ENCODE measurements at regions not wholly inside any gene's neighbourhood (a gene's known extent, or its start where the extent isn't known, plus 50 kb on each side); places are given as distances from the start of the nearest gene placed in this dataset.

GRCh38 chr6:165906736-165907135, 243.7 kb upstream of the PDE10A start:
- H3K4me3 ChIP-seq (ENCODE audit: low read length): no peak overlapping the region
- H3K27me3 ChIP-seq (ENCODE audit: control insufficient read depth, insufficient read depth, low read length): no peaks in the 10 kb centered on the region
- no peak overlapping the region for H3K9ac ChIP-seq (ENCODE audit: low read length)
- no peaks in the 10 kb centered on the region for H3K4me1 ChIP-seq (ENCODE audit: control insufficient read depth, insufficient read depth, low read length)
- H3K36me3 ChIP-seq (ENCODE audit: control insufficient read depth, insufficient read depth, low read length): no peaks in the 10 kb centered on the region
- no peaks in the 10 kb centered on the region for H3K9me3 ChIP-seq (ENCODE audit: control insufficient read depth, low read length)

GRCh38 chr6:165905744-165906143, 242.7 kb upstream of the PDE10A start:
- no peak overlapping the region for H3K4me3 ChIP-seq (ENCODE audit: low read length)
- no peaks in the 10 kb centered on the region for H3K4me1 ChIP-seq (ENCODE audit: control insufficient read depth, insufficient read depth, low read length)
- no peaks in the 10 kb centered on the region for H3K27me3 ChIP-seq (ENCODE audit: control insufficient read depth, insufficient read depth, low read length)
- H3K9ac ChIP-seq (ENCODE audit: low read length): no peak overlapping the region
- H3K36me3 ChIP-seq (ENCODE audit: control insufficient read depth, insufficient read depth, low read length): no peaks in the 10 kb centered on the region
- no peaks in the 10 kb centered on the region for H3K9me3 ChIP-seq (ENCODE audit: control insufficient read depth, low read length)

- no peaks in the 10 kb centered on the region for H3K9me3 ChIP-seq (ENCODE audit: control insufficient read depth, low read length)
These were observed 237.9 kb upstream of the PDE10A start for GRCh38 chr6:165900970-165901369.

GRCh38 chr6:165899611-165900010, 236.6 kb upstream of the PDE10A start:
- Histone ChIP-seq H3K27me3 (ENCODE audit: control insufficient read depth, insufficient read depth, low read length) (no peaks in the 10 kb centered on the region), H3K36me3 (ENCODE audit: control insufficient read depth, insufficient read depth, low read length) (no peaks in the 10 kb centered on the region), H3K9me3 (ENCODE audit: control insufficient read depth, low read length) (no peaks in the 10 kb centered on the region), H3K9ac (ENCODE audit: low read length) (no peak overlapping the region), H3K4me1 (ENCODE audit: control insufficient read depth, insufficient read depth, low read length) (no peaks in the 10 kb centered on the region), H3K4me3 (ENCODE audit: low read length) (no peak overlapping the region)

More at GRCh38 chr6:165900970-165901369, 237.9 kb upstream of the PDE10A start:
- Histone ChIP-seq H3K4me3 (ENCODE audit: low read length) (no peak overlapping the region), H3K36me3 (ENCODE audit: control insufficient read depth, insufficient read depth, low read length) (no peaks in the 10 kb centered on the region), H3K27me3 (ENCODE audit: control insufficient read depth, insufficient read depth, low read length) (no peaks in the 10 kb centered on the region), H3K4me1 (ENCODE audit: control insufficient read depth, insufficient read depth, low read length) (no peaks in the 10 kb centered on the region), H3K9ac (ENCODE audit: low read length) (no peak overlapping the region)

GRCh38 chr6:165895421-165896165, 232.6 kb upstream of the PDE10A start:
- H3K4me1 ChIP-seq (ENCODE audit: control insufficient read depth, insufficient read depth, low read length): no peaks in the 10 kb centered on the region
- H3K4me3 ChIP-seq (ENCODE audit: low read length): no peak overlapping the region
- no peaks in the 10 kb centered on the region for H3K9me3 ChIP-seq (ENCODE audit: control insufficient read depth, low read length)
- no peaks in the 10 kb centered on the region for H3K36me3 ChIP-seq (ENCODE audit: control insufficient read depth, insufficient read depth, low read length)
- peaks cover 3% of the 10 kb centered on the region for H3K27me3 ChIP-seq (ENCODE audit: control insufficient read depth, insufficient read depth, low read length)
- no peak overlapping the region for H3K9ac ChIP-seq (ENCODE audit: low read length)

- H3K4me1 ChIP-seq (ENCODE audit: control insufficient read depth, insufficient read depth, low read length): no peaks in the 10 kb centered on the region
These were observed 231.3 kb upstream of the PDE10A start for GRCh38 chr6:165894171-165894825.

GRCh38 chr6:165893431-165893830, 230.4 kb upstream of the PDE10A start:
- Histone ChIP-seq H3K9me3 (ENCODE audit: control insufficient read depth, low read length) (no peaks in the 10 kb centered on the region), H3K4me1 (ENCODE audit: control insufficient read depth, insufficient read depth, low read length) (no peaks in the 10 kb centered on the region), H3K27me3 (ENCODE audit: control insufficient read depth, insufficient read depth, low read length) (peaks cover 3% of the 10 kb centered on the region), H3K36me3 (ENCODE audit: control insufficient read depth, insufficient read depth, low read length) (no peaks in the 10 kb centered on the region), H3K9ac (ENCODE audit: low read length) (no peak overlapping the region), H3K4me3 (ENCODE audit: low read length) (no peak overlapping the region)

More at GRCh38 chr6:165894171-165894825, 231.3 kb upstream of the PDE10A start:
- no peak overlapping the region for H3K4me3 ChIP-seq (ENCODE audit: low read length)
- no peaks in the 10 kb centered on the region for H3K9me3 ChIP-seq (ENCODE audit: control insufficient read depth, low read length)
- peaks cover 3% of the 10 kb centered on the region for H3K27me3 ChIP-seq (ENCODE audit: control insufficient read depth, insufficient read depth, low read length)
- H3K9ac ChIP-seq (ENCODE audit: low read length): no peak overlapping the region
- no peaks in the 10 kb centered on the region for H3K36me3 ChIP-seq (ENCODE audit: control insufficient read depth, insufficient read depth, low read length)

- Histone ChIP-seq H3K36me3 (ENCODE audit: control insufficient read depth, insufficient read depth, low read length) (no peaks in the 10 kb centered on the region), H3K9ac (ENCODE audit: low read length) (no peak overlapping the region)
These were observed 228.3 kb upstream of the PDE10A start for GRCh38 chr6:165891320-165891719.

GRCh38 chr6:165890404-165890735, 227.3 kb upstream of the PDE10A start:
- Histone ChIP-seq H3K9ac (ENCODE audit: low read length) (no peak overlapping the region), H3K4me3 (ENCODE audit: low read length) (no peak overlapping the region), H3K4me1 (ENCODE audit: control insufficient read depth, insufficient read depth, low read length) (no peaks in the 10 kb centered on the region), H3K36me3 (ENCODE audit: control insufficient read depth, insufficient read depth, low read length) (no peaks in the 10 kb centered on the region), H3K27me3 (ENCODE audit: control insufficient read depth, insufficient read depth, low read length) (peaks cover 3% of the 10 kb centered on the region), H3K9me3 (ENCODE audit: control insufficient read depth, low read length) (no peaks in the 10 kb centered on the region)

More at GRCh38 chr6:165891320-165891719, 228.3 kb upstream of the PDE10A start:
- Histone ChIP-seq H3K4me1 (ENCODE audit: control insufficient read depth, insufficient read depth, low read length) (no peaks in the 10 kb centered on the region), H3K9me3 (ENCODE audit: control insufficient read depth, low read length) (no peaks in the 10 kb centered on the region), H3K4me3 (ENCODE audit: low read length) (no peak overlapping the region), H3K27me3 (ENCODE audit: control insufficient read depth, insufficient read depth, low read length) (peaks cover 3% of the 10 kb centered on the region)

GRCh38 chr6:165889636-165890403, 226.8 kb upstream of the PDE10A start:
- Histone ChIP-seq H3K4me3 (ENCODE audit: low read length) (no peak overlapping the region), H3K27me3 (ENCODE audit: control insufficient read depth, insufficient read depth, low read length) (peaks cover 3% of the 10 kb centered on the region), H3K36me3 (ENCODE audit: control insufficient read depth, insufficient read depth, low read length) (no peaks in the 10 kb centered on the region), H3K4me1 (ENCODE audit: control insufficient read depth, insufficient read depth, low read length) (no peaks in the 10 kb centered on the region), H3K9ac (ENCODE audit: low read length) (no peak overlapping the region), H3K9me3 (ENCODE audit: control insufficient read depth, low read length) (no peaks in the 10 kb centered on the region)

- Histone ChIP-seq H3K9ac (ENCODE audit: low read length) (no peak overlapping the region), H3K27me3 (ENCODE audit: control insufficient read depth, insufficient read depth, low read length) (no peaks in the 10 kb centered on the region), H3K4me3 (ENCODE audit: low read length) (no peak overlapping the region), H3K36me3 (ENCODE audit: control insufficient read depth, insufficient read depth, low read length) (no peaks in the 10 kb centered on the region), H3K4me1 (ENCODE audit: control insufficient read depth, insufficient read depth, low read length) (no peaks in the 10 kb centered on the region), H3K9me3 (ENCODE audit: control insufficient read depth, low read length) (no peaks in the 10 kb centered on the region)
These were observed 223.1 kb upstream of the PDE10A start for GRCh38 chr6:165886169-165886568.
